ENCODE measurements at regions not wholly inside any gene's neighbourhood (a gene's known extent, or its start where the extent isn't known, plus 50 kb on each side); places are given as distances from the start of the nearest gene placed in this dataset.

GRCh38 chr12:89848732-89849131 lies 140.1 kb upstream of the ATP2B1 start:
- Histone ChIP-seq H3K27ac (ENCODE audit: low read depth, low read length) (no peak overlapping the region), H3K9ac (ENCODE audit: low read depth in 1 of 2, low read length in 2 of 2) (no peak overlapping the region), H3K36me3 (ENCODE audit: control insufficient read depth in 1 of 2, insufficient read depth in 2 of 2, low read length in 2 of 2) (no peaks in the 10 kb centered on the region), H3K4me1 (ENCODE audit: control insufficient read depth in 1 of 2, insufficient read depth in 2 of 2, low read length in 2 of 2) (no peaks in the 10 kb centered on the region), H3K4me3 (ENCODE audit: low read depth in 1 of 2, low read length in 2 of 2) (peak overlapping the region in 1 of 2 donors; percentile 7), H3K27me3 (ENCODE audit: control insufficient read depth in 1 of 2, insufficient read depth in 2 of 2, low read length in 2 of 2) (no peaks in the 10 kb centered on the region), H3K9me3 (ENCODE audit: control insufficient read depth in 1 of 2, low read length in 2 of 2) (no peaks in the 10 kb centered on the region)

- H3K4me3 ChIP-seq (ENCODE audit: low read depth in 1 of 2, low read length in 2 of 2), result no peak overlapping the region
- H3K9ac ChIP-seq (ENCODE audit: low read depth in 1 of 2, low read length in 2 of 2), result no peak overlapping the region
- H3K27ac ChIP-seq (ENCODE audit: low read depth, low read length), result no peak overlapping the region
- no peaks in the 10 kb centered on the region for H3K27me3 ChIP-seq (ENCODE audit: control insufficient read depth in 1 of 2, insufficient read depth in 2 of 2, low read length in 2 of 2)
- no peaks in the 10 kb centered on the region for H3K9me3 ChIP-seq (ENCODE audit: control insufficient read depth in 1 of 2, low read length in 2 of 2)
- no peaks in the 10 kb centered on the region for H3K4me1 ChIP-seq (ENCODE audit: control insufficient read depth in 1 of 2, insufficient read depth in 2 of 2, low read length in 2 of 2)
- no peaks in the 10 kb centered on the region for H3K36me3 ChIP-seq (ENCODE audit: control insufficient read depth in 1 of 2, insufficient read depth in 2 of 2, low read length in 2 of 2)
Observed at GRCh38 chr12:89846473-89847055, 137.9 kb upstream of the ATP2B1 start.

- no peaks in the 10 kb centered on the region for H3K36me3 ChIP-seq (ENCODE audit: control insufficient read depth in 1 of 2, insufficient read depth in 2 of 2, low read length in 2 of 2)
- H3K4me1 ChIP-seq (ENCODE audit: control insufficient read depth in 1 of 2, insufficient read depth in 2 of 2, low read length in 2 of 2), result no peaks in the 10 kb centered on the region
- H3K4me3 ChIP-seq (ENCODE audit: low read depth in 1 of 2, low read length in 2 of 2), result no peak overlapping the region
- H3K27ac ChIP-seq (ENCODE audit: low read depth, low read length), result no peak overlapping the region
- no peaks in the 10 kb centered on the region for H3K9me3 ChIP-seq (ENCODE audit: control insufficient read depth in 1 of 2, low read length in 2 of 2)
- no peaks in the 10 kb centered on the region for H3K27me3 ChIP-seq (ENCODE audit: control insufficient read depth in 1 of 2, insufficient read depth in 2 of 2, low read length in 2 of 2)
- H3K9ac ChIP-seq (ENCODE audit: low read depth in 1 of 2, low read length in 2 of 2), result no peak overlapping the region
Observed at GRCh38 chr12:89845767-89846166, 137.1 kb upstream of the ATP2B1 start.

- Histone ChIP-seq H3K9me3 (ENCODE audit: control insufficient read depth in 1 of 2, low read length in 2 of 2) (no peaks in the 10 kb centered on the region), H3K4me3 (ENCODE audit: low read depth in 1 of 2, low read length in 2 of 2) (no peak overlapping the region), H3K27ac (ENCODE audit: low read depth, low read length) (no peak overlapping the region), H3K36me3 (ENCODE audit: control insufficient read depth in 1 of 2, insufficient read depth in 2 of 2, low read length in 2 of 2) (no peaks in the 10 kb centered on the region), H3K9ac (ENCODE audit: low read depth in 1 of 2, low read length in 2 of 2) (no peak overlapping the region), H3K4me1 (ENCODE audit: control insufficient read depth in 1 of 2, insufficient read depth in 2 of 2, low read length in 2 of 2) (no peaks in the 10 kb centered on the region), H3K27me3 (ENCODE audit: control insufficient read depth in 1 of 2, insufficient read depth in 2 of 2, low read length in 2 of 2) (no peaks in the 10 kb centered on the region)
Observed at GRCh38 chr12:89845366-89845765, 136.7 kb upstream of the ATP2B1 start.

GRCh38 chr12:89844539-89844938 lies 135.9 kb upstream of the ATP2B1 start:
- H3K27me3 ChIP-seq (ENCODE audit: control insufficient read depth in 1 of 2, insufficient read depth in 2 of 2, low read length in 2 of 2), result no peaks in the 10 kb centered on the region
- H3K4me1 ChIP-seq (ENCODE audit: control insufficient read depth in 1 of 2, insufficient read depth in 2 of 2, low read length in 2 of 2), result no peaks in the 10 kb centered on the region
- H3K9ac ChIP-seq (ENCODE audit: low read depth in 1 of 2, low read length in 2 of 2), result no peak overlapping the region
- no peak overlapping the region for H3K27ac ChIP-seq (ENCODE audit: low read depth, low read length)
- H3K9me3 ChIP-seq (ENCODE audit: control insufficient read depth in 1 of 2, low read length in 2 of 2), result no peaks in the 10 kb centered on the region
- no peak overlapping the region for H3K4me3 ChIP-seq (ENCODE audit: low read depth in 1 of 2, low read length in 2 of 2)
- H3K36me3 ChIP-seq (ENCODE audit: control insufficient read depth in 1 of 2, insufficient read depth in 2 of 2, low read length in 2 of 2), result no peaks in the 10 kb centered on the region

- Histone ChIP-seq H3K27ac (ENCODE audit: low read depth, low read length) (no peak overlapping the region), H3K27me3 (ENCODE audit: control insufficient read depth in 1 of 2, insufficient read depth in 2 of 2, low read length in 2 of 2) (no peaks in the 10 kb centered on the region), H3K4me3 (ENCODE audit: low read depth in 1 of 2, low read length in 2 of 2) (no peak overlapping the region), H3K9me3 (ENCODE audit: control insufficient read depth in 1 of 2, low read length in 2 of 2) (no peaks in the 10 kb centered on the region), H3K4me1 (ENCODE audit: control insufficient read depth in 1 of 2, insufficient read depth in 2 of 2, low read length in 2 of 2) (no peaks in the 10 kb centered on the region), H3K36me3 (ENCODE audit: control insufficient read depth in 1 of 2, insufficient read depth in 2 of 2, low read length in 2 of 2) (no peaks in the 10 kb centered on the region), H3K9ac (ENCODE audit: low read depth in 1 of 2, low read length in 2 of 2) (no peak overlapping the region)
Observed at GRCh38 chr12:89840162-89840922, 131.7 kb upstream of the ATP2B1 start.

GRCh38 chr12:89839444-89839843 lies 130.8 kb upstream of the ATP2B1 start:
- H3K9me3 ChIP-seq (ENCODE audit: control insufficient read depth in 1 of 2, low read length in 2 of 2), result no peaks in the 10 kb centered on the region
- no peak overlapping the region for H3K27ac ChIP-seq (ENCODE audit: low read depth, low read length)
- H3K4me1 ChIP-seq (ENCODE audit: control insufficient read depth in 1 of 2, insufficient read depth in 2 of 2, low read length in 2 of 2), result no peaks in the 10 kb centered on the region
- H3K9ac ChIP-seq (ENCODE audit: low read depth in 1 of 2, low read length in 2 of 2), result no peak overlapping the region
- H3K27me3 ChIP-seq (ENCODE audit: control insufficient read depth in 1 of 2, insufficient read depth in 2 of 2, low read length in 2 of 2), result no peaks in the 10 kb centered on the region
- no peaks in the 10 kb centered on the region for H3K36me3 ChIP-seq (ENCODE audit: control insufficient read depth in 1 of 2, insufficient read depth in 2 of 2, low read length in 2 of 2)
- H3K4me3 ChIP-seq (ENCODE audit: low read depth in 1 of 2, low read length in 2 of 2), result no peak overlapping the region

- H3K4me3 ChIP-seq (ENCODE audit: low read depth in 1 of 2, low read length in 2 of 2), result no peak overlapping the region
- H3K27ac ChIP-seq (ENCODE audit: low read depth, low read length), result no peak overlapping the region
- H3K9me3 ChIP-seq (ENCODE audit: control insufficient read depth in 1 of 2, low read length in 2 of 2), result no peaks in the 10 kb centered on the region
- H3K9ac ChIP-seq (ENCODE audit: low read depth in 1 of 2, low read length in 2 of 2), result no peak overlapping the region
- no peaks in the 10 kb centered on the region for H3K27me3 ChIP-seq (ENCODE audit: control insufficient read depth in 1 of 2, insufficient read depth in 2 of 2, low read length in 2 of 2)
- H3K4me1 ChIP-seq (ENCODE audit: control insufficient read depth in 1 of 2, insufficient read depth in 2 of 2, low read length in 2 of 2), result no peaks in the 10 kb centered on the region
- H3K36me3 ChIP-seq (ENCODE audit: control insufficient read depth in 1 of 2, insufficient read depth in 2 of 2, low read length in 2 of 2), result no peaks in the 10 kb centered on the region
Observed at GRCh38 chr12:89838833-89839232, 130.2 kb upstream of the ATP2B1 start.

- no peak overlapping the region for H3K27ac ChIP-seq (ENCODE audit: low read depth, low read length)
- no peaks in the 10 kb centered on the region for H3K4me1 ChIP-seq (ENCODE audit: control insufficient read depth in 1 of 2, insufficient read depth in 2 of 2, low read length in 2 of 2)
- no peaks in the 10 kb centered on the region for H3K36me3 ChIP-seq (ENCODE audit: control insufficient read depth in 1 of 2, insufficient read depth in 2 of 2, low read length in 2 of 2)
- no peaks in the 10 kb centered on the region for H3K27me3 ChIP-seq (ENCODE audit: control insufficient read depth in 1 of 2, insufficient read depth in 2 of 2, low read length in 2 of 2)
- no peaks in the 10 kb centered on the region for H3K9me3 ChIP-seq (ENCODE audit: control insufficient read depth in 1 of 2, low read length in 2 of 2)
- H3K9ac ChIP-seq (ENCODE audit: low read depth in 1 of 2, low read length in 2 of 2), result no peak overlapping the region
- H3K4me3 ChIP-seq (ENCODE audit: low read depth in 1 of 2, low read length in 2 of 2), result no peak overlapping the region
Observed at GRCh38 chr12:89836026-89836425, 127.4 kb upstream of the ATP2B1 start.

- no peaks in the 10 kb centered on the region for H3K9me3 ChIP-seq (ENCODE audit: control insufficient read depth in 1 of 2, low read length in 2 of 2)
- no peaks in the 10 kb centered on the region for H3K36me3 ChIP-seq (ENCODE audit: control insufficient read depth in 1 of 2, insufficient read depth in 2 of 2, low read length in 2 of 2)
- H3K9ac ChIP-seq (ENCODE audit: low read depth in 1 of 2, low read length in 2 of 2), result no peak overlapping the region
- no peak overlapping the region for H3K27ac ChIP-seq (ENCODE audit: low read depth, low read length)
- no peaks in the 10 kb centered on the region for H3K27me3 ChIP-seq (ENCODE audit: control insufficient read depth in 1 of 2, insufficient read depth in 2 of 2, low read length in 2 of 2)
- H3K4me3 ChIP-seq (ENCODE audit: low read depth in 1 of 2, low read length in 2 of 2), result no peak overlapping the region
- no peaks in the 10 kb centered on the region for H3K4me1 ChIP-seq (ENCODE audit: control insufficient read depth in 1 of 2, insufficient read depth in 2 of 2, low read length in 2 of 2)
Observed at GRCh38 chr12:89834676-89835075, 126.0 kb upstream of the ATP2B1 start.

All from duodenal mucosa (tissue), 2 donors.